ENCODE measurements at regions not wholly inside any gene's neighbourhood (a gene's known extent, or its start where the extent isn't known, plus 50 kb on each side); places are given as distances from the start of the nearest gene placed in this dataset.

- no peak for ATAC-seq
- Histone ChIP-seq H3K27me3 (no peaks in the 10 kb centered on the region), H3K27ac (no peak overlapping the region), H3K4me1 (no peaks in the 10 kb centered on the region), H3K36me3 (no peaks in the 10 kb centered on the region), H3K9me3 (no peaks in the 10 kb centered on the region), H3K4me3 (no peak overlapping the region)
- TF ChIP-seq POLR2AphosphoS5 (IDR thresholded peaks at IDR 0.05) (no peak), CTCF (IDR thresholded peaks at IDR 0.05) (no peak), POLR2A (IDR thresholded peaks at IDR 0.05) (no peak), EP300 (IDR thresholded peaks at IDR 0.05) (no peak)
- 100% methylated on average over 2 of the region's 2 CpGs for WGBS, 2 donors (ENCODE audit: low coverage in 1 of 2)
Observed at GRCh38 chr9:88678008-88678407, 143.0 kb downstream of the NXNL2 start.

- no peak overlapping the region for H3K4me3 ChIP-seq
- H3K27ac ChIP-seq = no peak overlapping the region
- no peaks in the 10 kb centered on the region for H3K36me3 ChIP-seq
- no peaks in the 10 kb centered on the region for H3K9me3 ChIP-seq
- no peak for TF ChIP-seq CTCF (IDR thresholded peaks at IDR 0.05)
- TF ChIP-seq POLR2AphosphoS5 (IDR thresholded peaks at IDR 0.05) = no peak
- no peak for TF ChIP-seq EP300 (IDR thresholded peaks at IDR 0.05)
- no peak for TF ChIP-seq POLR2A (IDR thresholded peaks at IDR 0.05)
- 67 to 81% methylated on average over 2 to 4 of the region's 4 CpGs for WGBS, 2 donors (ENCODE audit: low coverage in 1 of 2)
- H3K4me1 ChIP-seq = no peaks in the 10 kb centered on the region
- no peaks in the 10 kb centered on the region for H3K27me3 ChIP-seq
- ATAC-seq = no peak
Observed at GRCh38 chr9:88678431-88678830, 143.5 kb downstream of the NXNL2 start.

- ATAC-seq = no peak
- no peaks in the 10 kb centered on the region for H3K27me3 ChIP-seq
- TF ChIP-seq EP300 (IDR thresholded peaks at IDR 0.05) = no peak
- TF ChIP-seq CTCF (IDR thresholded peaks at IDR 0.05) = no peak
- TF ChIP-seq POLR2AphosphoS5 (IDR thresholded peaks at IDR 0.05) = no peak
- TF ChIP-seq POLR2A (IDR thresholded peaks at IDR 0.05) = no peak
- H3K4me3 ChIP-seq = no peak overlapping the region
- WGBS, 2 donors (ENCODE audit: low coverage in 1 of 2) = 63 to 67% methylated on average over 3 to 4 of the region's 5 CpGs
- H3K36me3 ChIP-seq = no peaks in the 10 kb centered on the region
- no peak overlapping the region for H3K27ac ChIP-seq
- H3K9me3 ChIP-seq = no peaks in the 10 kb centered on the region
- H3K4me1 ChIP-seq = no peaks in the 10 kb centered on the region
Observed at GRCh38 chr9:88680041-88680440, 145.1 kb downstream of the NXNL2 start.

- no peak for ATAC-seq
- TF ChIP-seq POLR2A (IDR thresholded peaks at IDR 0.05) (no peak), CTCF (IDR thresholded peaks at IDR 0.05) (no peak), POLR2AphosphoS5 (IDR thresholded peaks at IDR 0.05) (no peak), EP300 (IDR thresholded peaks at IDR 0.05) (no peak)
- H3K4me1 ChIP-seq = no peaks in the 10 kb centered on the region
- H3K4me3 ChIP-seq = no peak overlapping the region
- no peak overlapping the region for H3K27ac ChIP-seq
- no peaks in the 10 kb centered on the region for H3K9me3 ChIP-seq
- 58 to 74% methylated on average over 4 to 8 of the region's 8 CpGs for WGBS, 2 donors (ENCODE audit: low coverage in 1 of 2)
- H3K36me3 ChIP-seq = no peaks in the 10 kb centered on the region
- no peaks in the 10 kb centered on the region for H3K27me3 ChIP-seq
Observed at GRCh38 chr9:88680505-88681160, 145.7 kb downstream of the NXNL2 start.

- no peak for ATAC-seq
- H3K27ac ChIP-seq = no peak overlapping the region
- TF ChIP-seq CTCF (IDR thresholded peaks at IDR 0.05) (no peak), POLR2AphosphoS5 (IDR thresholded peaks at IDR 0.05) (no peak), EP300 (IDR thresholded peaks at IDR 0.05) (no peak), POLR2A (IDR thresholded peaks at IDR 0.05) (no peak)
- no peaks in the 10 kb centered on the region for H3K4me1 ChIP-seq
- WGBS, 2 donors (ENCODE audit: low coverage in 1 of 2) = 71% methylated on average over 6 of the region's 8 CpGs; no CpG with 5 or more reads in 1 of the 2 donors
- no peaks in the 10 kb centered on the region for H3K36me3 ChIP-seq
- H3K27me3 ChIP-seq = no peaks in the 10 kb centered on the region
- no peak overlapping the region for H3K4me3 ChIP-seq
- no peaks in the 10 kb centered on the region for H3K9me3 ChIP-seq
Observed at GRCh38 chr9:88681434-88681833, 146.5 kb downstream of the NXNL2 start.

All from gastroesophageal sphincter (tissue), 4 donors.